ENCODE measurements at regions not wholly inside any gene's neighbourhood (a gene's known extent, or its start where the extent isn't known, plus 50 kb on each side); places are given as distances from the start of the nearest gene placed in this dataset.
A peak's percentile ranks its signal among the peaks of the same experiment; 100 is the strongest.

- DNase-seq = no peak
Measured at GRCh38 chr14:101048766-101049165, 145.2 kb upstream of the RTL1 start.

- no peak for DNase-seq
Measured at GRCh38 chr14:101049511-101049910, 146.0 kb upstream of the RTL1 start.

- DNase-seq = no peak
Measured at GRCh38 chr14:101049942-101050341, 146.4 kb upstream of the RTL1 start.

- no peak for DNase-seq
Measured at GRCh38 chr14:101050901-101051490, 147.5 kb upstream of the RTL1 start.

- no peak for DNase-seq
Measured at GRCh38 chr14:101054671-101055070, 151.1 kb upstream of the RTL1 start.

GRCh38 chr14:101055106-101055662 lies 151.7 kb upstream of the RTL1 start:
- DNase-seq = no peak

GRCh38 chr14:101055776-101056374 lies 152.4 kb upstream of the RTL1 start:
- no peak for DNase-seq

GRCh38 chr14:101056446-101056845 lies 152.9 kb upstream of the RTL1 start:
- DNase-seq = no peak

GRCh38 chr14:101057394-101057793 lies 153.9 kb upstream of the RTL1 start:
- no peak for DNase-seq

- DNase-seq = peak; percentile 39
Measured at GRCh38 chr14:101058571-101058970, 155.0 kb upstream of the RTL1 start.

- DNase-seq = no peak
Measured at GRCh38 chr14:101060171-101060601, 156.7 kb upstream of the RTL1 start.

GRCh38 chr14:101061411-101062064 lies 158.0 kb upstream of the RTL1 start:
- DNase-seq = no peak

- DNase-seq = no peak
Measured at GRCh38 chr14:101062065-101062450, 158.5 kb upstream of the RTL1 start.

GRCh38 chr14:101062601-101063000 lies 159.1 kb upstream of the RTL1 start:
- DNase-seq = peak; percentile 25

GRCh38 chr14:101063121-101063520 lies 159.6 kb upstream of the RTL1 start:
- DNase-seq = no peak

- DNase-seq = no peak
Measured at GRCh38 chr14:101064121-101064661, 160.7 kb upstream of the RTL1 start.

GRCh38 chr14:101064718-101065117 lies 161.2 kb upstream of the RTL1 start:
- DNase-seq = no peak

- DNase-seq = no peak
Measured at GRCh38 chr14:101065246-101065645, 161.7 kb upstream of the RTL1 start.

- DNase-seq = no peak
Measured at GRCh38 chr14:101065696-101066694, 162.5 kb upstream of the RTL1 start.

- no peak for DNase-seq
Measured at GRCh38 chr14:101066826-101067510, 163.4 kb upstream of the RTL1 start.

- DNase-seq = no peak
Measured at GRCh38 chr14:101068313-101069227, 165.0 kb upstream of the RTL1 start.

All from fibroblast of upper back skin (primary cell).